H9 (cell line): ENCODE measurements at regions not wholly inside any gene's neighbourhood (a gene's known extent, or its start where the extent isn't known, plus 50 kb on each side); places are given as distances from the start of the nearest gene placed in this dataset.

ENCODE experiments used
- DNase-seq: peaks from one replicate; pipeline ENCODE4 v3.0.0-alpha.2; 2017
- H2AFZ ChIP-seq: one replicate; pipeline ENCODE4 v1.6.1; 2013; ENCODE audit warnings: mild to moderate bottlenecking, low read length, control low read depth, moderate library complexity
- H2AK5ac ChIP-seq: 2 replicates; pipeline ENCODE4 v1.6.1; 2013; ENCODE audit warnings: low read length, control low read depth, mixed read lengths; ENCODE audit not compliant: insufficient read length
- H2BK120ac ChIP-seq: one replicate; pipeline ENCODE4 v1.6.1; 2013; ENCODE audit warnings: low read depth, mild to moderate bottlenecking, low read length, control low read depth, inconsistent platforms; ENCODE audit not compliant: poor library complexity, severe bottlenecking
- H2BK12ac ChIP-seq: 2 replicates; pipeline ENCODE4 v1.6.1; 2013; ENCODE audit warnings: low read length, control low read depth, mixed read lengths, low read depth; ENCODE audit not compliant: insufficient read length
- H2BK15ac ChIP-seq: 2 replicates; pipeline ENCODE4 v1.6.1; 2013; ENCODE audit warnings: low read depth, low read length, control low read depth
- H2BK20ac ChIP-seq: one replicate; pipeline ENCODE4 v1.6.1; 2013; ENCODE audit warnings: low read depth, mild to moderate bottlenecking, low read length, control low read depth, inconsistent platforms; ENCODE audit not compliant: poor library complexity, severe bottlenecking
- H2BK5ac ChIP-seq: 2 replicates; pipeline ENCODE4 v1.6.1; 2013; ENCODE audit warnings: low read length, control low read depth, mixed read lengths; ENCODE audit not compliant: insufficient read length
- H3K14ac ChIP-seq: 2 replicates; pipeline ENCODE4 v1.6.1; 2013; ENCODE audit warnings: low read length, control low read depth; ENCODE audit not compliant: insufficient read depth
- H3K18ac ChIP-seq: 2 replicates; pipeline ENCODE4 v1.6.1; 2013; ENCODE audit warnings: low read depth, mild to moderate bottlenecking, mixed read lengths, low read length, control low read depth; ENCODE audit not compliant: insufficient read length
- H3K23ac ChIP-seq: 2 replicates; pipeline ENCODE4 v1.6.1; 2013; ENCODE audit warnings: low read length, control low read depth, mixed read lengths, low read depth; ENCODE audit not compliant: insufficient read length
- H3K23me2 ChIP-seq: 2 replicates; pipeline ENCODE4 v1.6.1; 2013; ENCODE audit warnings: low read depth, mild to moderate bottlenecking, mixed read lengths, low read length, control low read depth; ENCODE audit not compliant: insufficient read length, poor library complexity, severe bottlenecking
- H3K27ac ChIP-seq: 2 replicates; pipeline ENCODE4 v1.5.1; 2013; ENCODE audit warnings: low read length, control low read depth, mixed read lengths, low read depth; ENCODE audit not compliant: insufficient read length
- H3K27me3 ChIP-seq: 2 replicates; pipeline ENCODE4 v1.6.1; 2013; ENCODE audit warnings: low read length, control low read depth, inconsistent platforms; ENCODE audit not compliant: insufficient read depth
- H3K4ac ChIP-seq: 2 replicates; pipeline ENCODE4 v1.6.1; 2013; ENCODE audit warnings: low read depth, mild to moderate bottlenecking, control low read depth, inconsistent platforms, low read length, moderate library complexity
- H3K4me1 ChIP-seq: 2 replicates; pipeline ENCODE4 v1.6.1; 2013; ENCODE audit warnings: low read length, control low read depth, inconsistent platforms; ENCODE audit not compliant: insufficient read depth
- H3K4me2 ChIP-seq: 2 replicates; pipeline ENCODE4 v1.6.1; 2013; ENCODE audit warnings: low read length, control low read depth, mixed read lengths; ENCODE audit not compliant: insufficient read length, insufficient read depth
- H3K56ac ChIP-seq: 2 replicates; pipeline ENCODE4 v1.6.1; 2013; ENCODE audit warnings: low read depth, mild to moderate bottlenecking, mixed read lengths, low read length, control low read depth; ENCODE audit not compliant: insufficient read length
- H3K79me1 ChIP-seq: 2 replicates; pipeline ENCODE4 v1.6.1; 2013; ENCODE audit warnings: low read depth, mild to moderate bottlenecking, moderate library complexity, low read length, control low read depth, inconsistent platforms; ENCODE audit not compliant: insufficient read depth, poor library complexity, severe bottlenecking
- H3K79me2 ChIP-seq: 2 replicates; pipeline ENCODE4 v1.6.1; 2013; ENCODE audit warnings: low read length, control low read depth, inconsistent platforms; ENCODE audit not compliant: insufficient read depth
- H3K9ac ChIP-seq: 2 replicates; pipeline ENCODE4 v1.6.1; 2013; ENCODE audit warnings: low read length, control low read depth, mixed read lengths; ENCODE audit not compliant: insufficient read length; ENCODE audit errors: extremely low read depth
- H3K9me3 ChIP-seq: one replicate; pipeline ENCODE4 v1.6.1; 2013; ENCODE audit warnings: low read depth, low read length, inconsistent platforms; ENCODE audit not compliant: control insufficient read depth
- H3T11ph ChIP-seq: one replicate; pipeline ENCODE4 v1.6.1; 2013; ENCODE audit warnings: mild to moderate bottlenecking, low read length, control low read depth, inconsistent platforms
- H4K20me1 ChIP-seq: one replicate; pipeline ENCODE4 v1.6.1; 2013; ENCODE audit not compliant: control insufficient read depth, insufficient read length, insufficient read depth
- H4K5ac ChIP-seq: 2 replicates; pipeline ENCODE4 v1.6.1; 2013; ENCODE audit warnings: low read depth, mild to moderate bottlenecking, mixed read lengths, low read length, control low read depth; ENCODE audit not compliant: insufficient read length
- H4K8ac ChIP-seq: replicated peaks from 2 replicates; pipeline ENCODE4 v1.6.1; 2013; ENCODE audit warnings: low read length, control low read depth, mixed read lengths, low read depth; ENCODE audit not compliant: insufficient read length
- H4K91ac ChIP-seq: 2 replicates; pipeline ENCODE4 v1.6.1; 2013; ENCODE audit warnings: low read depth, mild to moderate bottlenecking, moderate library complexity, mixed read lengths, low read length, control low read depth; ENCODE audit not compliant: insufficient read length
- H3K27ac Mint-ChIP-seq, 3 experiments: 2 replicates in 2 of 3; 3 replicates in 1 of 3; pipeline ENCODE4 v1.8.0; 2020 to 2021; ENCODE audit warnings: mixed read lengths in 3 of 3, mild to moderate bottlenecking in 1 of 3, moderate library complexity in 1 of 3
- H3K27me3 Mint-ChIP-seq: 2 replicates; pipeline ENCODE4 v1.8.0; 2021; ENCODE audit warnings: low read depth, mild to moderate bottlenecking, moderate library complexity, mixed read lengths
- H3K36me3 Mint-ChIP-seq, 3 experiments: 2 replicates in 2 of 3; 3 replicates in 1 of 3; pipeline ENCODE4 v1.8.0; 2020 to 2021; ENCODE audit warnings: low read depth in 3 of 3, mixed read lengths in 3 of 3; ENCODE audit not compliant: insufficient read depth in 1 of 3
- H3K4me1 Mint-ChIP-seq, 2 experiments: 2 replicates each; pipeline ENCODE4 v1.8.0; 2020; ENCODE audit warnings: mixed read lengths in 2 of 2
- H3K4me3 Mint-ChIP-seq, 2 experiments: 2 replicates in 1 of 2; 3 replicates in 1 of 2; pipeline ENCODE4 v1.8.0; 2020 to 2021; ENCODE audit warnings: mild to moderate bottlenecking in 2 of 2, mixed read lengths in 2 of 2, moderate library complexity in 1 of 2
- H3K9me3 Mint-ChIP-seq, 2 experiments: 2 replicates in 1 of 2; 3 replicates in 1 of 2; pipeline ENCODE4 v1.8.0; 2020; ENCODE audit warnings: mild to moderate bottlenecking in 2 of 2, mixed read lengths in 2 of 2, moderate library complexity in 1 of 2
- CTCF ChIP-seq: fragments of 200-600 bp; sonication (generic); conservative IDR thresholded peaks from 3 replicates; pipeline ENCODE4 v1.8.0; 2021; ENCODE audit warnings: antibody characterized with exemption, mild to moderate bottlenecking
- WGBS: extraction: QIAGEN DNeasy Blood & Tissue Kit; methylation state at CpG from one replicate; pipeline ENCODE4 v1.1.7; 2013; ENCODE audit warnings: missing lambda C conversion rate, low lambda C conversion rate, mixed read lengths; ENCODE audit not compliant: insufficient read length; ENCODE audit errors: extremely low coverage; 5-methylcytosine and 5-hydroxymethylcytosine counted together

GRCh38 chr22:47297261-47298016 is 535.0 kb downstream of the TBC1D22A start:
- no CpG with 5 or more reads among the region's 20 CpGs for WGBS
- Mint-ChIP-seq H3K9me3 (peaks cover 73 to 81% of the 10 kb centered on the region in 2 experiments), H3K4me1 (no peaks in the 10 kb centered on the region), H3K4me3 (no peak overlapping the region), H3K36me3 (peaks cover 8 to 51% (median 16%) of the 10 kb centered on the region in 3 experiments; a peak in 6 of 7 replicates), H3K27ac (no peak overlapping the region), H3K27me3 (peaks cover 9% of the 10 kb centered on the region)
- Histone ChIP-seq H2BK120ac (no peak overlapping the region), H2BK5ac (no peak overlapping the region), H3K14ac (no peak overlapping the region), H2BK15ac (no peak overlapping the region), H2AFZ (no peak overlapping the region), H3K23me2 (no peaks in the 10 kb centered on the region), H3K18ac (no peak overlapping the region), H2BK12ac (no peak overlapping the region), H3T11ph (no peak overlapping the region), H3K27me3 (no peaks in the 10 kb centered on the region), H4K91ac (no peak overlapping the region), H3K23ac (no peak overlapping the region), H3K4me1 (no peaks in the 10 kb centered on the region), H3K9me3 (peaks cover 98% of the 10 kb centered on the region), H3K4me2 (no peak overlapping the region), H3K56ac (no peak overlapping the region), H3K79me2 (no peaks in the 10 kb centered on the region), H3K4ac (no peak overlapping the region), H3K79me1 (no peaks in the 10 kb centered on the region), H4K20me1 (no peaks in the 10 kb centered on the region), H4K8ac (no peak overlapping the region), H3K9ac (no peak overlapping the region), H2AK5ac (no peak overlapping the region), H3K27ac (no peak overlapping the region), H4K5ac (no peak overlapping the region), H2BK20ac (no peak overlapping the region)
- no peak for TF ChIP-seq CTCF
- DNase-seq = no peak
